RKO (cell line): ENCODE measurements at regions not wholly inside any gene's neighbourhood (a gene's known extent, or its start where the extent isn't known, plus 50 kb on each side); places are given as distances from the start of the nearest gene placed in this dataset.
A peak's percentile ranks its signal among the peaks of the same experiment; 100 is the strongest.

Source experiments
- DNase-seq: peaks from one replicate; pipeline ENCODE4 v3.0.0-alpha.2; 2016; ENCODE audit warnings: low spot score

DNA sequence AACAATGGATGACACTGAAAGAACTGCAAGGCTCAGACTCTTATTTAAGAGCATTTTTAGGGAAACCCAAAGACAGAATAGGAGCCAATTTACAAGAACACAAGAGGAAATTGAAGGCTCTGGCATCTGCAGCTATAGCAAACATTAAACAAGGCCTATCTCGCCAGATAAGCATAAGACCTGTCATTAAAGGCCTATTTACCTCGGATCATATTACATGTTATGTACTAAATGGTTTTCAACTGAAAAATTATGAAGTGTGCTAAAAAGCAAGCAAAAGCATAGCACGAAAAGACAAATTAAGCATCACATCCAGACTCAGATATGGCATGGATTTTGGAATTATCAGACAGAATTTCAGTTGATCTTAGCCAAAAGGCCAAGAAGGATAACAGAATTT, 617.1 kb downstream of the SQOR start:
- DNase-seq = no peak

DNA sequence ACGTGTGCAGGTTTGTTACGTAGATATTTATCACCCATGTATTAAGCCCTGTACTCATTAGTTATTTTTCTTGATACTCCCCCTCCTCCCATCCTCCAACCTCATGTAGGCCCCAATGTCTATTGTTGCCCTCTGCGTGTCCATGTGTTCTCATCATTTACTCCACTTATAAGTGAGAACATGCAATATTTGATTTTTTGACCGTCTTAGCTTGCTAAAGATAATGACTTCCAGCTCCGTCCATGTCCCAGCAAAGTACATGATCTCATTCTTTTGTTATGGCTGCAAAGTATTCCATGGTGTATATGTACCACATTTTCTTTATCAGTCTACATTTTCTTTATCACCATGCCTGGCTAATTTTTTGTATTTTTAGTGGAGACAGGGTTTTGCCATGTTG, 623.2 kb downstream of the SQOR start:
- DNase-seq = no peak

DNA sequence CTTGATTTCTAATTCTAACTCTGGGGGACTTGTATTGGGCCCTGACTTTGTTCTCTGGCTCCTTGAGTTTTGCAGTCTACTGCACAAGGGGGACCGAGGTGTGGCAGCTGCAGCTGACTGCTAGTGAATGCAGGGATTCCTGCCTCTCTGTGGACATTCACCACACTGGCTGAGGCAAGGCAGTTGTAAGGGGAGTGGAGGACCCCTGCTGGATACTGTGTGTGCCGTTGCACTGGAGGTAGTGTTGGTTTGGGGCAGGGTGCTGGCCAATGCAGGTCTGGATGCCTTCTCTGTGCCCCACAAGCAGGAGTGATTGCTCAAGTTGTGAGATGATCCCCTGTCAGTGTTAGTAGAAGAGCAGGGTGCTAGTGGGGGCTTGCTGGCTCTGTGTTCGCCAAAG, 626.1 kb downstream of the SQOR start:
- DNase-seq = no peak

DNA sequence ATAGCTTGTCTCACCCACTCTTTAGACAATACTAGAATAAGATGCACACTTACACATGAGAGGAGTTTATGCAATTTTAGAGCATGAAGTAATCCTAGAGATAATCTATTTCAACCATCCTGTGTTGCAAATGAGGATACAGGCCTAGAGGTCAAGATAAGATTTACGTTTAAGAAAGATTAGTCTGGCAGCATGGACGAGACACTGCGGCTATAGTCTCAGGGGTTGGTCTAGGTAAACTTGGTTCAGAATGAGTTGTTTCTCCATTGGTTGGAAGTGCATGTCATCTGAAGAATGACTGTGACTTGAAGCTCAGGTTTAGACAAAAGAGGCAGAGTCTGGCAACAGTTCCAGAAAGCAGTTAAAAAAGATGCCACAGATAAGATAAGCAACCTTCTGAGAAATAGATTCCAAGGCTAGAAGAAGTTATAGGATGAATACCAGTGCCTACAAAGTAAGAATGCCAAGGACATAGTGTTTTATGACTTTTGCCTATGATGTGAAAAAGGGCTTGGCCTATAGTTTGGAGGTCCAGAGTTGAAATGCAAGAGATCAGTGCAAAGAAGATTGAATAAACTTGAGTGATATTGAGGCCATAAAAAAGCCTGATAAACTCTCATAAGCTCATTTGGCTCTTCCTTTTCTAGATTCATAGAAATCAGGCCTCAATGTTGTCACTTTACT, 631.0 kb downstream of the SQOR start:
- no peak for DNase-seq

DNA sequence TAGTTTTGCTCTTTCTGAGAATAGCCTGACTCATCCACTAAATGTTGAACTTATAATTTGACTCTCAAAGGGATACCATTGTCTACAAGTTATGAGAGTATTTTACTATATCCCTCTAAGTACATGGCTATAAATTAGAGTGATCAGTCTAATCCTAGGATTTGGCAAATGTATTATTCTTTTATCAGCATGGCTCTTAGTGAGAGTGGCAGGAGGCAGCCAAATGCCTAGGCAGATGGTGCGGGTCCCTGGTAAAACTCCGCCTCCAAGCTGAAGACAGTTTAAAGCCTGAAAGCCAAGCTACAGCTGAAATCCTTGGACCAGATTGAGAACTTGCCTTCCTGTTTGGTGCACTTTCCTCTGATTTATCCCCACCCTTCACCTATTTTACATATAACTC, 631.8 kb downstream of the SQOR start:
- DNase-seq = no peak

DNA sequence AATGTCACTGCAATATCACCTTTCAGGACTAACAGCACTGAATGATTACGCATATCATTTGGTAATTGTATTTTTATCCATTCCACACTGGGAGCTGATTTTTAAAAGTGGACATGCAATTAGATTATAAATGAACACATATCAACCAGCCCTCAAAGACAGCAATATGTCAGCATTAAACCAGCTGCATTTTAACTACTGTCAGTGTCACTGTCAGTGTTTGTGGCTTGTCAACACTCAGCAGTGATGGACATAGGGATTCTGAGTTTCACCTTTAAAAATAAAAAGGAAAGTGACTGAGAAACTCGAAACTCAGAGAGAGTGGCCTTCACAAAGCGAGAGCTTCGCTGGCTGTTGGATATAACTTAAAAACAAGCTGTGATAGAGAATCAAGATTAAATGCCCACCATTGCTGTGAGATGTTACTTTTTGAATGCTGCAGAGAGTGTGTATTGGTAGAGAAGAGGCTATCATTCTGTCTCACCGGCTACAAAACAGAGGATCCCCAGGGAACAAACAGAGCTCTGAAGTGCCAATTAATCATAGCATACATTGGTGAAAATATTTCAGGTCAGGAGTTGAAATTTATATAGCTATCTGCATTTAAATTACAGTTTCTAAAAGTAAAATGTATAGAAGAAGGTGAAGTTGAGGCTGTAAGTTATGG, 635.8 kb downstream of the SQOR start:
- DNase-seq = no peak

DNA sequence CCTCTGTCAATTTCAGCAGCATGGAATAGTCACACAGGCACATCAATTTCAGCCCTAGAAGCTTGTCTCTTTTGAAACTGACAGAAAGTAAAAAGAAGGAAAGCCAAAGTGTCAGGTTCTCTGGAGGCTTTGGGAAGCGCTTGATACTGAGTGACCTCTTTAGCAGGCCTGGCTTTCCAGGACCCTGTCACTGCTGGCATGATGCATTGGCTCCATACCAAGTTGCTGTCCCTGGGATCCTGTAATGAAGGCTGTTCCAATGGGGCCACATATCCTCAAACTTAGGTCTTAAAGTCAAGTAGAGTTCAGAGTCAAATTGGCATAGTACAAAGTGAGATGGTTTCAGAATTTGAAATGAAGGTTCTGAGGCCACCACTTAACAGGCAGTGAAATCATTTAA, 640.9 kb downstream of the SQOR start:
- DNase-seq = no peak

DNA sequence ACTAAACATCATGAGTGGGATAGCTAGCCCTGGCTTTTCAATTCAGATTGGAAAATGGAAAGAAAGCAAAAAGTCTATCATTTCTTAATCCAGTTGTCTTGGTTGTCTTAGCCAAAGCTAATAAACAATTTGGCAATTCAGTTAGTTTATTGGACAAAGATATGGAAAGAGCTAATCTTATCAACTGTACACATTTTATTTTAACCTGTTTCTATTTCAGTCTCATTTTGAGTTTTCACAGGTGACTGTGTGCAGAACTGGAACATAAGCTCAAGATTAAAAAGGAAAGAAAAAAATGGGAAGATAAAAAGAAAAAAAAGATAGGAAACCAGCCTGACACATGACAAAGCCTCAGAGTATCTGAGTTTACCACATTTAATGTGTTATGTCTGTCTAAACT, 642.6 kb downstream of the SQOR start:
- no peak for DNase-seq

DNA sequence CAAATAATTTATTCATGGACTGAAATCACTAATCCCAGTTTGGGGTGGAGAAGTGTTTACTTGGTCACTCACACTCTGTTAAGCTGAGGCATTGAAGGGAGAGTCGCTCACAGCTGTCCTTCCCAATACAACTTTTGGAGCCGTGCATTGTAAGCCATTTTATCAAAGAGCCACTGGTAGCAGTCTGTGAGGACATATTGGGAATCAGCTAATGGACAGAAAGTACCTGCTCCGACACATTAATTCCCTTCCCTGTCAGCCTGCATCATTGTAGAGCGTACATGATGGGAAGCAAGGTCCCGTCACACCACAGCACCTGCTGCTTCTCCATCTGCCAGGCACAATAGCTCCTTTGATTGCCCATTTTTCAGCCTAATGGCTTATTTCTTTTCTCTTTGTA, 643.2 kb downstream of the SQOR start:
- DNase-seq = no peak

DNA sequence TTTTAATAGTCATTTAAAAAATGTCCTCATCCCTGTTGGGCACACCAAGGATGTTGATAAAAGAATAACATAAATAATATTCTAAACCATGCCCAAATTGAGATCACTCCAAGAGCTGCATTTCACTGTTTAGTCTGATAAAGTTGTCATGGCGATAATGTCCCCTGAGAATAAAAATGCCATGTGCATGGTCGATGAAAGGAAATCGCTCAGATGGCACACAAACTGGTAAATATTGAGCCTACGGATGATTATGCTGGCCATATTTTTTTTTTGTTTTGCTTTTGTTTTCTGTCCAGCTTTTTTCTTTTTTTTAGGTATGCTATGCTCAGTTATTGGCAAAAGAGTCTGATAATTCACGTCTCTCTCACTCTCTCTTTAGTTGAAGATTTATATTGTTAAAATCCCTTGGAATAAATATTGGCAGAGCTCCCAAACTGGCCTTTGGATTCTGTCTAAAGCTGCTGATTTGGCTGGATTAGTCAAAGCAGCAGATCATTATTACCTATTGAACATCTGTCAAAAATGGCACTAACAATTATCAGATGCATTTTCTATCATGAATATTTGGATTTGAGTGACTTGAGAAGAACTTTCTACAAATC, 643.8 kb downstream of the SQOR start:
- no peak for DNase-seq

DNA sequence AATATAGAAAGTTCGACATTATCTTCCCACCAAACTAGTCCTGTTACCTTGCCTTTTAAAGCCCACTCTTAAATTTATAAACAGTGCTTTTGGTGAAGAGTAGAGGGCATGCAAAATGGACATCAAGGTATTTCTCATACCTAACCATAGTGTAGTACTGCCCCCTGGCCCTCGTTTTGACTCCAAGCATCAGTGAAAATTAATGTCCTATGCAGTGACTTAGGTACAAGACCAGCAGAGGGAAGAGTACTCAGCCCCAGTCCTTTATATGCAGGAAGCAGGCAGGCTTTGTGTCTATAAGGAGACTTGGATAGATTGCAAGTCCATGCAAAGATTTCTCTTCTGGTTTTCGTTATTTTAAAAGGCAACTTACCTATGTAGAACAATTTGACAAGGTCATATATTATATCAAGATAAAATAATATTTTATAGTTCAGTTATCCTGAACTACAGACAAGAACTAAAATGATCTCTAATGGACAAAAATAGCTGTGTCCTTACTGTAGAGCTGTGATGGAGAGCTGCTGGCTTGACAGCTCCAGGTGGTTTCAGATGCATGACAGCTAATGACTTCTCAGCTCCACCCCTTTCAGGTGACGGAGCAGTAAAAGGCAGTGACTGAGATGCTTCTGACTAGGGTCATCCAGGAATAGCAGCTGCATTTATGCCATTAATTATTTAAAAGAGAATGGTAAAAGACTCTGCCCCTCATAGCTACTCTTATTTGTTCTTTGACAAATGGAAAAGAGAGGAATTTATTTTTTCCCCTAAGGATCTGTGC, 646.1 kb downstream of the SQOR start:
- DNase-seq = peak; percentile 37

DNA sequence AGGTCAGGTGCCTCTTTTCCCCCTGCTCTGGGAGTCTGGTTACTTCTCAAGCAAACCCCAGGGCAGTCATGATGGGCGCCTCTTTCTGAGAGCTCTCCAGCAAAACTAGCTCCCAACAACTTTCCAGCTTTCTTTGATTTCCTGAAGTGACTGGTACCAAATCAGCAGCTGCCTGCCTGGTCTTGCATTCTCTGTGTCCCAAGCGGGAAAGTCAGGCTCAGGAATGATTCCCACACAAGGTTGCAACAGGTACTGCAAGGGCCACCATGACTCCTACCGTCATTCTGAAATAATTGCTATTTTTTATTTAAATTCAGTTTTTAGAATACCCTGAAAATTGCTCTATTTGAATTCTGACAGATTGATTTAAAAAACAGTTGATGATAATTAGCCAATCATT, 658.7 kb downstream of the SQOR start:
- DNase-seq = no peak

DNA sequence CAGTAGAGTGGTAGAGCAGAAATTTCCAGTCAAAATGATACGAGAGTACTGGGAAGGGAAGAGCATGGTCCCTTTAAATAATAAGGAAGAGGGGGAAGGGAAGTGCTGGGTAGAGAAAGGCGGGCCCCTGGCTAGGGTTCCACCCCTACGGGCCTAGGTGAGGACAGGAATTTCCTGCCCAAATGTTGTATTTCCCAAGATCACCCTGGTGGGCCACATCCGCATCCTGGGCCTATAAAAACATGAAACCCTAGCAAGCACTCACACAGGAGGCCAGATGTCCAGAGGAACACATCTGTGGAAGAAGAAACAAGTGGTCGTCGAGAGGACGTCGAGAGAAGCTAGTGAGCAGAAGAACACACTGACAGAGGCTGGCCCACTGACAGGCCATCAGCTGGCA, 661.2 kb downstream of the SQOR start:
- no peak for DNase-seq

DNA sequence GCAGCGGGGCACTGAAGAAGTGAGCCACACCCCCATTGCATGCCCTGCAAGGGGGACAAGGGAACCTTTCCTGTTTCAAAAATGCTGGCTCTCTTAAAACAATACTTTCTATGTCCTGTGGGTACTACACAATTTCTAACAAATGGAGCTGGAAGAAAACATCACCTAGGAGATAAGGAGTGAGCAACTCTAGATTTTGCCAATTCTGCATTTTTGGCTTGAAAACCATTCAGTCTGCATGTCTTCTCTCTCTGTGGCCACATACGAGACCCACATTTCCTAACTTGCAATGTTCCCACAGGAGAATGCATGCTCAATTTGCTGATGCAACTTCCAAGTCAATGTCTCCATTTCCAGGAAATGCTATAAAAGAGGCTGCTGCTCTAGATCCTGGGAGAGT, 662.0 kb downstream of the SQOR start:
- no peak for DNase-seq

DNA sequence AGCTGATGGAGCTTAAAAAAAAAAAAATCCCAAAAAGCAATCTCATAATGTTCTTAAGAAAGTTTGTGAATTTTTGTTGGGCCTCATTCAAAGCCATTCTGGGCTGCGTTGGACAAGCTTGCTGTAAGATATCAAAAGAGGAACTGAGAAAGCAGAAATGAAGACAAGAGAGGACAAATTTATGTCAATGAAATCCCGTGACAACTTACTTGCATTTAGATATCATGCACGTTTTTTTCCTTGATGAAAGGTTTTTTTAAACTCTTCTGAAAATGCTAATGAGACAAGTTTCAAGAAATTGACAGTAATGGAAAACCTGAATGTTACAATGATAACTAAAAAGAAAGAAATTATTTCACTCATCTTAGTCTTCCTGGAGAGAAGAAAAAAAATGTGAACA, 662.9 kb downstream of the SQOR start:
- DNase-seq = no peak

DNA sequence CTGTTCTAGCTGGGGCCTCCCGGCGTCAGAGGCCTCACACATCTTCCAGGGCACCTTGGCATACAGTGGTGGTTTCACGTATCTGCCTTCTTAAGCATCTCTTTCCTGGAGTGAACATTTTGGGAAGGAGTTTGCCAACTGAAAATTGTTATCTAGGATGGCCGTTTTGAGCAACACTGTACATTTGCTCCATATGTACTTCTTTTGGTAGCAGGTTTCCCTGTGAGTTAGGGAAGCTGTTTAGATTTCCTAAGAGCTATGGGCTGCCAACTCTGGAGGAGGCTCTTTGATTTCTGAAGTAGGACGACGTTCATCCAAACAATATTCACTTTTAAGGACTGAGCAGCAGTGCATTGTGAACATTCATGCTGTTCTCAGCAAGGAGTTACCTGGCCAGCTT, 665.9 kb downstream of the SQOR start:
- no peak for DNase-seq

DNA sequence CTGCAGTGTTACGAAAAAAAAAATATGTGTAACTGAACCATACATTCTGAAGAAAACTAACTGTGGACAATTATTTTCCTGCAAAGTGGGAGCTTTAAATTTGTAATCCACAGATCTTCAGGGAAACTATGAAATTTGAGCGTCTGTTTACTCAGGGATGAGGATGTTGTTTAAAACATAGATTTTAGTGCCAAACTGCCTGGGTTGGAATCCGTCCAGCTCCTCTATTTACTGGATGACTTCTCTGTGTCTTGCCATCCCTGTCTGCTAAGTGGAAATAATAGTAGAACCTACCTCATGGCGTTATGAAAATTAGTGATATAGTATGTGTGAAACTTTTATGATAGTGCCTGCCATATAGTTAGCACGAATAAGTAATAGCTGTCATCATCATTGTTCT, 666.5 kb downstream of the SQOR start:
- no peak for DNase-seq

DNA sequence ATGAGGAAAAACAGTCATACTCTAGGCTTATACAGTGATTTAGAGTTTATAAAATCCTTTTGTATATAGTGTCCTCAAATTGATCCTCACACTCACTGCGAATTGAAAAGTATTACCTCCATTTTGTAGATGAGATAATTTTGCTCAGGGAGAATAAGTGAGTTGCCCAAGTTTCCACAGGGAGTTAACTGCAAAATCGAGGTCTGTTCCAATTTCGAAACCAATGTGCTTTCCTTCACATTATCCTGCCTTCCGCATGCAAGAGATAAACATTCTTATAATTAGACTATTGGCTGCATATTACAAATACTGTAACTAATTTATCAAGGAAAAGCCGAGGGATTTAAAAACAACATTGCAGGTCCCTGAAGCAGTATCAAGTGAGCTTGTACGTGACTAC, 667.0 kb downstream of the SQOR start:
- DNase-seq = no peak

DNA sequence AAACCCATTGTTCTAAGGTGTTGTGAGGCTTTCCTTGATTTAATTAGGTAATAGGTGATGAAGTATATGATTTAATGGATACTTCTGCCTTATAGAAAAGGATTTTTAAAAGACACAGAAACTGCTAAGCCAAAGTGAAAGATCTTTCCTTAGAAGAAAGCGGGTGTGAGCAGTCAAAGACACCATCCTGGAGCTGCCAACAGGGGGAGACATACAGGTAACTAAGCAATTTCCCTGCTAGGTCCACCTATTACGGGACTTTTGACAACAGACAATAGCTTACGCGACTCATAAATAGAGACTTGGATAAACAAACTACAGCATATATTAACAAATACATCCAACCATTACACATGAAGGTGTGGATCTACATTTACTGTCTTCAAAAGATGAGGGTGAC, 669.5 kb downstream of the SQOR start:
- DNase-seq = peak; percentile 11

DNA sequence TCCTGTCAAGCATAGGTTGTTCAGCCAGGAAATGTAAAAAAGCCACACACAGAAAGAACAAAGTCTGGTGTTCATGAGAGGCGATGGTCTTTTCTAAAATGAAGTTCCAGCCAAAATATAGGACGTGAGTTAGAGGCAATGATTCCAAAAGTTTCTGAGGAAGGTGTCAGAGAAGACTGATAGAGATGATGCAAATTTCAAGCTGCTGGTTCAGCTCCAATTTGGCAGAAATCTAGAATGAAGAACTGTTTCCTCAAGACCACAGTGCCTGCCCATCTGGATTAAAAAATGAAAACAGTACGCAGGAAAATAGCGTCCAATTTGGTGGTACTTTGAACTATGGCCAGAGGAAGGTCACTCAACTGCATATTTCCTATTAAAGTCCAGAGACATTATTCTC, 672.9 kb downstream of the SQOR start:
- DNase-seq = no peak

DNA sequence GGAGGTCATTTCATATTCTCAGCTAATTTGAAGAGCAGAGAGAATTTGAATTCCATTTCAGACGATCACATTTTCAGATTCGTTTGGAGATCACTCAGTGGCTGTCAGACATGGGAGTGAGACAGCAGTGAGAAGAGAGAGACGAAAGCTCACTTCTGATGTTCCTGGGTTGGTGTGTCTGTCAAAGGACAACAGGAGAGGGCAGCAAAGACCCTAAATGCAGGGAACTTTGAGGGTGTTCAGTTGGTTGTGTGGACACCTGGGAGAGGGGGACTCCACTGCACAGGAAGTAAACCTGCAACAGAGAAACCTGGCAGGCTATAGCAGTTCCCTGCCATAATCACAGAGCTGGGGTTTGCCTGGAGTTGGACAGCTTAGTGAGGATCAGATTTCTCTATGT, 675.1 kb downstream of the SQOR start:
- DNase-seq = no peak

DNA sequence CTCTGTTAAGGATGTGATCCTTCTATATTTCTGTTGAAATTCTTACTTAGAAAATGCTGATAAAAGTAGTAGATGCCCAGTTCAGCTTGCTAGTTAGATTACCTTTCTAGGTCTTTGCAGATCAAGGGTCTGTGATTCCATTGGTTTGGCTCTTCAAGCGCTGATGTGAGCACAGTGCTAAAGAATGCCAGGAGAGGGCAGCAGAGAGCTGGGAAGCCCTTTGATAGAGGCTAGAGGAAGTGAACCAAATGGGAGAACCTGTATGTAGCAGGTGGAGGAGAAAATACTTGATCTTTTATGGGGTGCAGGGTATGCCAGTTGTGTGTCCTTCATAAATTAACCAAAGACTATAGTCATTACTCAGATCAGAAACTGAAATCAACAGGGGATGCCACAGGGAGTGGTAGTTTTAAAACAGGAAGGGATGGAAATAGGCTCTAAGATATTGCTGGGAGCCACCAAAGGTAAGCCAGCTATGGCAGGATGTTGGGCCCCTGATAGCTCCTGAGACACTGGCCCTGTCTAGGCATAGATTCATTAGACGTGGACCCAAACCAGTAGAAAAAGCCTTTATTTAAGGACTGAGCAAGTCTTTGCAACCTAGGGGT, 677.4 kb downstream of the SQOR start:
- DNase-seq = peak; percentile 54

DNA sequence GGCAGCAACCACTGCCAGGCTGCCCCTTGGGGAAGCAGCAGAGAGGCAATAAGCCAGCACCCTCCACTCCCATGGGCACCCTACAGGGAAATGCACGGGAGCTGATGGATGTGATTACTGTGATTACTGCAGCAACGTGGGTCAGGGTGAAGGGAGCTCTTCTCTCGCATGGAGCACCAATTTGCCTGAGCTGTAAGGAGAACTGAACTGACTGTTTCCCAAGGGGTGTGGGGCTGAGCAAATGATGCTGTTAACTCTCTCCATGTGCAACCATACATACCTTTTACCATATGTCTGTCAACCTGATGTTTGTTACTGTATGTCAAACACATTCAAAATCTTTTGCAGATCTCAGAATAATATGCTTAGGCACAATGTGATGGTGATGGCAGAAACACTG, 680.6 kb downstream of the SQOR start:
- no peak for DNase-seq
